NCI-H2227 (cell line): ENCODE measurements at regions not wholly inside any gene's neighbourhood (a gene's known extent, or its start where the extent isn't known, plus 50 kb on each side); places are given as distances from the start of the nearest gene placed in this dataset.

Experiments
- DNase-seq: peaks from one replicate; lab custom pipeline; 2025; ENCODE audit not compliant: unreplicated experiment; lab: John Stamatoyannopoulos, UW

DNA sequence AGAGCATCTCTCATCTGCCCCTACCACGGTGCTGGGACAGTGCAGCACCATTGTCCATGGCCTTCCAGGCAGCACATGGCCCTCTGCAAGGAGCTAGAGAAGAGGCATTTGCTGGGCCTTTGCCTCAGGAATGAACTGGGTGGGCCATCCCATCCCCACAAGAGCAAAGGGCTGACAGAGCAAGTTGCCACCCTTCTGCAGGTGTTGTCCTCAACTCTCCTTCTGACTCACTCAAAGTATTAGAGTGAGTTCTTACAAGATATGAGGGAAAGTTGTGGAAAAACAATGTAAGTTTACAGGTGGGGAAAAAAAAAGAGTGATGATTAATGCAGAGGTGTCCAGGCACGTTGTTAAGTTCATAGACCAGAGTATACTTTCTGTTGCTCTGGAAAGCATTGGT is 261.2 kb downstream of the SKIDA1 start:
- DNase-seq, result no peak

DNA sequence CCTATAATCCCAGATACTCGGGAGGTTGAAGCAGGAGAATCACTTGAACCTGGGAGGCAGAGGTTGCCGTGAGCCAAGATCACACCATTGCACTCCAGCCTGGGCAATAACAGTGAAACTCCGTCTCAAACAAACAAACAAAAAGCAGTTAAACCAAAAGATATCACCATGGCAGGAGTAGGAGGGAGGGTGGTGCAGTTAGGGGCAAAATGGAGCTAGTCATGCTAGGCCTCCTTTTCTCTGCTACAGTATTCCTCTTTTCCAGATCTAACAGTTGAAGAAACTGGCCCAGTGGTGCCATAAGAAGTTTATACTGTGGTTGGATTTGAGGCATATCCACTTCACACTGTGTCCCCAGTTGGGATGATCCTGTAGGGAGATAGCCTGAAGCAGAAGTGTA is 261.6 kb downstream of the SKIDA1 start:
- no peak for DNase-seq

DNA sequence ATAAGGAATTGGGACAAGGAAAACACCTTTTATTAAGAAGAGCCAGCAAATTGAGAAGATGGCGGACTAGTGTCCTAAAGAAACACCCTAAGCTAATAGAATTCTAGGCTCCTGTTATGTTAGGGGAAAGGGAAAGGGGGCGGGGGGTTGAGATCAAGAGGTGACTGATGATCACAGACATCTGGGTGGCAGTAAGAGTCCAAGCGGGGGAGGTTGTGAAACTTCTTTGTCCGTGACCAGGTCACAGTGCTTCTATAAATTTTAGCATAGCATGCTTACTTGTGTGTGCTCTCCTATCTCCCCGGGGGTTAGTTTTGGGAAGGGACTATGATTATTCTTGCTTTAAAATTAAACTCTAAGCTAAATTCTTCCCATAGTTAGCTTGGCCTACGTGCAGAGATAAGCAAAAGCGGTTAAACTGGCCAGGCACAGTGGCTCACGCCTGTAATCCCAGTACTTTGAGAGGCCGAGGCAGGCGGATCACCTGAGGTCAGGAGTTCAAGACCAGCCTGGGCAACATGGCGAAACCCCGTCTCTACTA is 262.1 kb downstream of the SKIDA1 start:
- no peak for DNase-seq

DNA sequence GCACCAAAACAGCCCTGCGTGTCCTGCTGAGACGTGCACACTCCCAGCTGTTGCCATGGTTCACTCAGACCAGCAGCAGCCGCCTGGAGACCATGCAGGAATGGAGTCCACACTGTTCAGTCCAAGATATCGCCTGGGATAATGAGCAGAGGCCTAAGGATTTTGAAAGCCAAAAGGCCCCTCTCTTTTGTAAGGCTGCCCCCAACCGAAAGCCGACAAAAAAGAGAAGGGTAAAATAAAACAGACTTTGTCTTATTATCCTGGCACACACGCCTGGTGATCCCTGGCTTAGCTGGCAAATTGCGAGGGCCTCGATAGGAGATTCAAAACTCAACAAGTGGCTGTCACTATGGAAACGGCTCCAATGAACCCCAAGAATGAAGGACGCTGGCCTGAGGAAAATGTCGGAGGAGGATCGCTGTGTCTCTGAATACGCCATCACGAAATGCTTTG is 263.6 kb downstream of the SKIDA1 start:
- peak; percentile 43 for DNase-seq

DNA sequence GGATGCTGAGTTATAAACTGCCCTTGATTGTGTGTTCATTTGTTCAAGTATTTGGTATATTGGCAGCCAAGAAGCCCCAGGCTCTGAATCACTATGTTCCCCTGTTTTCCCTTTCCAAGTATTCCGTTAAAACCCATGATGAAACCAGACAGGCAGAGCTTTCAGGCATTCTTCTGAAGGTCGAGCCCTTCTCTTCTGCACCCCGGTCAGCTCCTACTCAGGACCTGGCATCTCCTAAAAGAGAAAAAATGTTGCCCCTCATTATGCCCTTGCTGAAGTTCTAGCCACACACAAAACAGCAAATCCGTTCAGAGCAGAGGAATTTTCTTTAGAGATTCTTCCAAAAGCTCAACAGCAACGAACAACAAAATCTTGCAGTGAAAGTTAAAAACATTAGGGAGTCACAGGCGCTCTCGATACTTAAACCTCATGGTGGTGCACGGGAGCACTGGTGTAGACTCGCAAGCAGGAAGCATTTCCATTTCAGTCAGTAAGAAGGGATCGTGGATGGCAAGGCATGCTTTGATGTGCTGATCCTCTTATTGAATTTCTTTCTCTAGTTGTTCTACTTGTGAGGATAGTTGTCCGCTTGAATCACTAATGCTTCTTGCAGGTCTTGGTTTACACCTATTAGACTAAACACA is 264.9 kb downstream of the SKIDA1 start:
- no peak for DNase-seq

DNA sequence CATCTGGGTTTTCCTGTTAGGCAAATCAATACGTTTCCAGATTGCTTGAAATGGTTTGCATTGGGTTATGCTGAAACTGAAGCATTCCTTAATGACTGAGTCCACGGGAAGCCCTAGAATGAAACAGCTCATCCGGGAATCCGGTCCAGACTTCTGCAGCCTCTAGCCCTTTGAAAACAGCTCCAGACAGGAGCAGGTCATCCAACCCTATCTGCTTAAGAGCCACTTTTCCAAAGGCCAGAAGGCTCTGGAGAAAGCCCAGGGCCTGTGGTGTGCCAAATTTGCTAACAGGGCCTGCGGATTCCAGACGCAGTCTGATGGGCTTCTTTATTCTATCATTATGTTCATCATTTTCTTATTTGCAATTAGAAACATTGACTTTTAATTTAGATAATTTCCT is 265.4 kb downstream of the SKIDA1 start:
- no peak for DNase-seq

DNA sequence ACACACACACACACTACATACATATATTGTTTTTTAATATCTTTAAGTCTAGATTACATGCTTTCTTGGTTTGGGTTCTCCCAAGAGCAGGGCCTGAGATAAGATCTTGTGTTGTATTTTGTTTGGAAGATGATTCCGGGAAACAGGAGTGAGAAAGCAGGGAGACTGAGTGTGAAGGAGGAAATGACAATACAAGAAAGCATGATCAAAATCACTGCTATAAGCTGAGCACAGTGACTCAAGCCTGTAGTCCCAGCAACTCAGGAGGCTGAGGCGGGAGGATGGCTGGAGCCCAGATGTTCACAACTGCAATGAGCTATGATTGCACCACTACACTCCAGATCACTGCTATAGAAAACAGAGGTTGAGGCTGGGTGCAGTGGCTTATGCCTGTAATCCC is 267.6 kb downstream of the SKIDA1 start:
- no peak for DNase-seq

DNA sequence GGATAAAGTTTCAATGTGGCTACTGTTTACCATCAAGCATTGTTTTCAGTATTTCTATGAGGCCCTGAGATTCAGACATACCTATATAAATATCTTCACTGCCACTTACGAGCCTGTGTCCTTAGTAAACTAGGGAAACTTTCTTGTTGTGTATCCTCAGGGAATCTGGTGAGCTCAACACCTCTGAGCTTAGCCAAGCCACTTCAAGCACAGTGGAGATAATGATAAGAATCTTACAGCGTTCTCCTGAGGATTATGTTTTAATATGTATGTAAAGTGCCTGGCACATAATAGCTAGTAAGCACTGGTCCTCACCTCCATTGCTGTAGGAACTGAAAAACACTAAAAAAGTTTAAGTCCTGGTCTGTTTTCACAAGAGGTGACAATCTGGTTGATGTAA is 268.3 kb downstream of the SKIDA1 start:
- no peak for DNase-seq

DNA sequence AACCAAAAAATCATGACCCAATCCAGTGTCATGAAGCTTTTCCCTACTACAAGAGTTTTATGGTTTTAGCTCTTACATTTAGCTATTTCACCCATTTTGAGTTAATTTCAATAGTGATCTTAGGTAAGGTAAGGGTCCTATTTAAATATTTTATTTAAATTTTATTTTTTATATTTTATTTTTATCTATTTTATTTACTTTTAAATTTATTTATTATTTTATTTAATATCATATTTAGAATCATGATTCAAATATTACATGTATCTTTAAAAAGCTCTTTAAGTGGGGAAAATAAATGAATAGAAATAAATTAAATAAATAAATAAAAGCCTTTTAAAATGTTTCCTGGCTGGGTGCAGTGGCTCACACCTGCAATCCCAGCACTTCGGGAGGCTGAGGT is 276.0 kb downstream of the SKIDA1 start:
- no peak for DNase-seq

DNA sequence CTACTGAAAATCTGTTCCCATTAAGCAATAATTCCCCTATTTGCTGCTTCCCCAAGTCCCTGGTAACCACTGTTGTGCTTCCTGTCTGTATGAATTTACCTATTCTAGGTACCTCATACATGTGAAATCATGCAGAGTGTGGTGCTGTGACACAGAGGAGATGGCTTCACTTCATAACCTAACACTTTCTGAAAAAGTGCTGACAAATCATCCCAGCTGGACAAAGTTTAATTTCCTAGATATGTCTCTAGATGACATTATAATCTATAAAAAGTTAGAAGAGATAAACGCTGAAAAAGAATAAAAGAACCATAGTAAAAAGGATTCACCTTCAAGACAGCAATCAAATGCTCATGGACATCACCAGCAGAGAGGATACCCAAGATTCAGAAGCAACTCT is 277.9 kb downstream of the SKIDA1 start:
- no peak for DNase-seq

DNA sequence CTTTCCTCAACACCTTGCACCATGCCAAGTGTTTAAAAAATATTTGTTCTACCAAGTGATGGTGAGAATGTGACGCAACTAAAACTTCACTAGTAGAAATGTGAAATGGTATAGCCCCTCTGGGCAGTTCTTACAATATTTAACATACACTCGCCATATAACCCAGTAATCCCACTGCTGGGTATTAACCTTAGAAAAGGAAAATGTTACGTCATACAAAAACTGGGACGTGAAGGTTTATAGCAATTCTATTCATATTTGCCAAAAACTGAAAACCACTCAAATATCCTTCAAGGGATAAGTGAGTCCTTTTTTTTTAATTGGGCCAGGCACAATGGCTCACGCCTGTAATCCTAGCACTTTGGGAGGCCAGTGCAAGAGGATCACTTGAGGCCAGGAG is 279.3 kb downstream of the SKIDA1 start:
- DNase-seq, result no peak

DNA sequence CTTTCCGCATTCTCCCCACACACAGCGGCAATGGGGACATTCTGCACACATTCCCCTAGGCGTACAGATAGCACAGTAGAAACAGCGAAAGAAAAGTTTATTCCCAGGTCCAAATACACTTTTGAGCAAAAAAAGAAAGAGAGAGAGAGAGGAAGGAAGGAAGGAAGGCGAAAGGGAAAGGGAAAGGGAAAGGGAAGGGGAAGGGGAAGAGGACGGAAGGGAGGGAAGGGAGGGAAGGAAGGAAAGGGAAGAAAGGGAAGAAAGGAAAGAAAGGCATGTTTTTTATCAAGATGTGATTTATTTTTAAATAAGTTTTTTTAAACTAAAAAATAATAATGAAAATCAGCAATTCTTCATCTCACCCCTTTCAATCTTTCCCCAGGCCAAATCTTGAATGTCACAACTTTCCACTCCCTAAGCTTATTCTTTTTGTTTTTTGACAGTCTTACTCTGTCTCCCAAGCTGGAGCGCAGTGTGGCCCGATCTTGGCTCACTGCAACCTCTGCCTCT is 281.7 kb downstream of the SKIDA1 start:
- DNase-seq, result no peak

DNA sequence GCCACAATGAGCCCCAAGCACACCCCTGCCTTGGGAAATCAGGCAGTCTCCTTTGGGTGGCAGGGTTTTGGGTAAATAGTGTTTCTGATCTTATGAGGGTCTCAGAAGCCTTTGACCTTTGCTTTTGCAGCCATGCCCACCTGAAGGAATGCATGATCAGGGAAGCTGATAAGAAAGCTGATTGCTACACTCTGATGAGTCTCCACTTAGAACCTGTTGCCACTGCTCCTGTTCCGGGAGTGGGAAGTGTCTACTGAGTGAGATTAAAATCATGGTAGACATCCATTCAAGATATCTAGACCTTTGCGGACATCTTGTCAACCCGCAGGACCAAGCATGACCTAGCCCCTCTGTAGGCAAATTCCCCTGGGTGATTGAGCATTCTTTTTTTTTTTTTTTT is 282.6 kb downstream of the SKIDA1 start:
- no peak for DNase-seq

DNA sequence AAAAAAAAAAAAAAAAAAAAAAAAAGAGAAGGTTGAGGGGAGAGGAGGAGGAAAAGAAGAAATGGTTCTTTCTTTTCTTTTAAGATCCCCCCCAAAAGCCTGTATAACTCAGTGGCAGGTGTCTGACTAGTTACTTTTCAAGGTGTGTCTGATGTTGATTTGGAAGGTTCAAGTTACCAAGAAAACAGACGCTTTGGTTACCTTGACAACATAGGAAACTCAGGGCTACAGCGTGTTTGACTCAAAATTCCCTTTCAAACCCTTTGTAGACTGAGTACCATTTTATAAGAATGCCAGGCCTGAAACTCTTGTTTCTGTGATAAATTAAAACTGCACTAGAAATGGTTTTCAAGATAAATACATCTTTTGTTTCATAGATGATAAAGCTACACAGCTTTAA is 286.8 kb downstream of the SKIDA1 start:
- DNase-seq, result no peak

DNA sequence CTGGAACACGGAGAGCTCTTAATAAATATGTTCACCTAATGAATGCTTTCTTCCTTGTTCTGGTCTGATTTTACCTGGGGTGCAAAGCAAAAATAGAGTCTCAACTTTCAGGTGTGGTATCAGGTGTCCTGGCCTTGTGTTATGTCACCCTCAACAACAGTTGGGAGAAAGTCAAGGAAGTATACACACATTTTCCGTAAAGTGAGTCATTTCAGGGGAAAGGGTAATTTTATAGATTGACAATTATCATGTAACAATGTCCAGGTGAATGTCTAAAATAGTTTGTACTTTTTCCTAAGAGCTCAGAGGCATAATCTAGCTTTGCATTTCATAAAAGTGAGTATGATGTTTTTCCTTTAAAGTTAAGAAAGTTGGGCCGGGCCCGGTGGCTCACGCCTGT is 287.4 kb downstream of the SKIDA1 start:
- DNase-seq, result no peak

DNA sequence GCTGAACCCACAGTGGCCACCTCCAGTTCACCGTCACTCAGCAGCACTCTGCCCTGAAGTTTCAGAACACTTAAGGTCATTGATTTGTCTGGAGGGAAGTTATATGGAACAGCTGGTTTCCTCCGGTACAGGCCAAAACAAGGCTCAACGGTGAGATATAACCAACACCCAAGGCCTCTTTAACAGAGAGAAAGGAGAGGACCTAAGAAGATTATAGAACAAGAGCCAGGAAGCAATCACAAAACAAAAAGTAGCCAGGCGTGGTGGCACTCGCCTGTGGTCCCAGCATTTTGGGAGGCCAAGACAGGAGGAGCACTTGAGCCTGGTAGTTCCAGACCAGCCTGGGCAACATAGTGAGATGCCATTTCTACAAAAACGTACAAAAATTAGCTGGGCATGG is 290.7 kb downstream of the SKIDA1 start:
- no peak for DNase-seq

DNA sequence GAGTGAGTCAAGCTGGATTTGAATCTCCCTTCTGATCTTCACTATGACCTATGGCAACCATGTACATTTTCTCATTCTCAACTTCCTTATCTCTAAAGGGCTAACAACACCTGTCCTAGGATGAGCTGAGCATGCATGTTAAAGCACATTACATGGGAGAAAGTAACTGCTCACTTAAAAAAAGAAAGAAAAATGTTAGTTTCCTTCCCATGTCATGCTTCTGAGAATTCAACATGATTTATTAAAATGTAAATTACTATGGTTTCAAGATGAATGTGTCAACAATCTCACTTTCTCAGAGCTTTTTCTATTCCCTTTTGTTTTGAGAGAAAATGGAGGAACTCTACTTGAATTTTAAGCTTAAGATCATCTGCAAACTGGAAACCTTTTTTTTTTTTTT is 295.3 kb downstream of the SKIDA1 start:
- no peak for DNase-seq

DNA sequence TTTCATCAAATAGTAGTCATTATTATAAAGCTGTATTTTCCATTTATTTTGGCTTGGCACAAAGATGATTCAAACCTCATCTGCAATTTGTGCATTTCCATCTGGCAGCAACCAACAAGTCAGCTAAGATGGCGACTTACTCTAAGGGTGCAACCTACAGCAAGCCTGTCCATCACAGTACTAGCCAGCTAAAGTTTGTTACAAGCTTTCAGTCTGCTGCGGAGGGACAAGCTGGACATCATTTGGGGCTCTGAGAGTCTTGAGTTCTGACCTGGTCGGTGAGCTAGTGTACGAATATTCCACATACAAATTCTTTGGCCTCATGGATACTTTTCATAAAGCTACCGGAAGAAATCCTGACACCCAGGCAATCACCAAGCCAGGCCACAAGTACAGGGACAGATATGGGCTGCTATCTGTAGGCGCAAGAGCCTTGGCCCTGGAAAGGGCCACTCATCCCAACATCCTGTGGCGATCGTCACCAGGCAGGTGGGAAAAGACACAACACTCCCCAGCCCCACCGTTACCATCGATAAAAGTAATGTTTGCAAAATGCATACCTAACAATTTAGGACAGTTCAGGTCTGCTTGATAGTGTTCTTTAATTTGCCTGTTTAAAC is 307.6 kb downstream of the SKIDA1 start:
- DNase-seq, result no peak

DNA sequence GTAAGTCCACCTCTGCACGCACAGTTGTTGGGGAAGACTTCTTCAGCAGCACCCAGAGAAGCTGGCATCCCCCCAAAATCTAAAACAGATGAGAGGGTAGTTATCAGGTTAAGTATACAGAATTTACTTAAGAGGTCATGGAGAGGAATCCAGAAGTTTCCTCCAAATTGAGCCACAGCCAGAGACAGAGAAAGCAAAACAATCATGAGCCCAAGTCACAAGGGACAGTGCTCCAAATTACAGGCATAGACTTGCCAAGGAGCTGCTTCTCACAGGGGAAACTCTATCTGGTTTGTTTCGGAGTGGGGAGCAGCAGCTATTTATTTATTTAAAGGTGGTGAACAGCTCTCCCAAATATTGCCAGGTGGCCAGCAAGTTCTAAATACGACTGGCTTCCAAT is 308.4 kb downstream of the SKIDA1 start:
- no peak for DNase-seq

DNA sequence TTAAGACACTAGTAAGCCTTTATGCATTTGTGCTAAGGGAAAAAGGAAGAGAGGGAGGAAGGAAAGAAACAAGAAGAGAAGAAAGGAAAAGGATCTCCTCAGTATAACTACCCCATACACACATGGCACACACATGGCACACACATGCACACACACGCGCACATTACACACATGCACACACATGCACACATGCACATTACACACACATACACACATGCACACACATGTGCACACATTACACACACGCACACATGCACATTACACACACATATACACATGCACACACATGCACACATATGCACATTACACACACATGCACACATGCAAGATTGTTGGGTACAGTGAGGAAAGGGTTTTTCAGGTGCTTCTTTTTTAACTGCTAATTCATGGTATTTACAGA is 311.2 kb downstream of the SKIDA1 start:
- no peak for DNase-seq

DNA sequence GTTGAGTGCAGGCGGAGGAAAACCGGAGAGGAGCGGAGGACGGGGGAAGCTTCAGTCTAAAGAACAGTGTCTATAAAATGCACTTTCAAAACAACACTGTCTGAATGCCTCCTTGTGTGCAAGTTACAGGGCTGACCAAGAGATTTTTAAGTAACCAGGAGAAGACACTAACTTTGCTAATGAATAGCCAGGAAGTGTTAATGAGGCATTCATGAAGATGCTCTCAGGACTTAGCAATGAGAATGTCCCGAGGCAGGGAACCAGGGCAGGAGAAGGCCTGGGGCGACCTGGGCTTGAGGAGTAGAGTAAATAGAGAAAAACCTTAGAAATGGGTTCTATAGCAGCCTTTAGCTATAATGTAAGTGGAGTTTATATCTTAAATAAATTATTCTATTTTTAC is 312.1 kb downstream of the SKIDA1 start:
- no peak for DNase-seq

DNA sequence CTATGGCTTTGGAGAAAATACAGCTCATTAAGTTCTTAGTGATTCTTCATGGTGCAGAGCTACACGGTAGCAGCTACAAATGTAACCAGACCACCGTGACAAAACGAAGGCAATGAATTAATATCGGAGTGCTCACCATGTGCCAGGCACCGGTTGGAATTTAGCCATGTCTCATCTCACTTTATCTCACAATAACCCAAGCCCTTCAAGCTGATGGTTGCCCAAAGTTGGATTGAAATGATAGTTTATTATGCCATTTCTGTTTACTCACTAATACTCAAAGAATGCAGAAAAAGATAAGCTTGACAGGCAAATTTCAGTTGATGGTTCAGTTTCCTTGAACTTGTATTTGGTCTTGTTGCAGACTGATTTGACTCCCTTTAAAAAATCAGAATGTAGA is 312.6 kb downstream of the SKIDA1 start:
- DNase-seq, result no peak

DNA sequence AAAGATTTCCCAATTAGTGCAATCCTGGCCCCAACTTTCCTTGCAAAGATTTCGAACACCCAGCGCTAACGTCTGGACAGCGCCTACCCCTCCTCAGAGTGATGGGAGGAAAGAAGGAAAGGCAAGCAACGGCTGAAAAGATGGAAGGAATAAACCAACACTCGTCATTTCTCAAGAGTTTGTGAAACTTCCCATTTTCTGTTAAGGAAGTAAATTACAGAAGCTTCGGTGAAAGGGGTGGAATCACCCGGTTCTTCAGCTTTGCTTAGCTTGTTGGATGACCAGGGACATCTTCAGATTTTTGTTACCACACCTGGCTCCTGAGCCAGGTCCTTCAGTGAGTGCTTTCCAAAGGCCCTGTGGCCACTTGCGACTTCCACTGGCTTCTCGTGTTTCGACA is 313.1 kb downstream of the SKIDA1 start:
- DNase-seq, result no peak
